Coronary artery (tissue), 2 donors: ENCODE measurements at regions not wholly inside any gene's neighbourhood (a gene's known extent, or its start where the extent isn't known, plus 50 kb on each side); places are given as distances from the start of the nearest gene placed in this dataset.

Experiments used
- DNase-seq: peaks from one replicate; pipeline ENCODE4 v3.0.0-alpha.2; 2017; ENCODE audit warnings: low spot score
- H3K27ac ChIP-seq, 2 donors: fragments of 200-600 bp; sonication (generic); one replicate each; pipeline ENCODE4 v1.5.1; 2016 to 2019
- H3K4me3 ChIP-seq: fragments of 200-600 bp; sonication (generic); 2 replicates; pipeline ENCODE4 v1.5.1; 2016; ENCODE audit warnings: mild to moderate bottlenecking, moderate library complexity
- TF ChIP-seq, protein P1 (sequence below): fragments of 200-600 bp; sonication (generic); IDR thresholded peaks from one replicate; pipeline ENCODE4 v1.5.1; 2019; ENCODE audit warnings: antibody characterized with exemption

- TF ChIP-seq, protein P1, sequence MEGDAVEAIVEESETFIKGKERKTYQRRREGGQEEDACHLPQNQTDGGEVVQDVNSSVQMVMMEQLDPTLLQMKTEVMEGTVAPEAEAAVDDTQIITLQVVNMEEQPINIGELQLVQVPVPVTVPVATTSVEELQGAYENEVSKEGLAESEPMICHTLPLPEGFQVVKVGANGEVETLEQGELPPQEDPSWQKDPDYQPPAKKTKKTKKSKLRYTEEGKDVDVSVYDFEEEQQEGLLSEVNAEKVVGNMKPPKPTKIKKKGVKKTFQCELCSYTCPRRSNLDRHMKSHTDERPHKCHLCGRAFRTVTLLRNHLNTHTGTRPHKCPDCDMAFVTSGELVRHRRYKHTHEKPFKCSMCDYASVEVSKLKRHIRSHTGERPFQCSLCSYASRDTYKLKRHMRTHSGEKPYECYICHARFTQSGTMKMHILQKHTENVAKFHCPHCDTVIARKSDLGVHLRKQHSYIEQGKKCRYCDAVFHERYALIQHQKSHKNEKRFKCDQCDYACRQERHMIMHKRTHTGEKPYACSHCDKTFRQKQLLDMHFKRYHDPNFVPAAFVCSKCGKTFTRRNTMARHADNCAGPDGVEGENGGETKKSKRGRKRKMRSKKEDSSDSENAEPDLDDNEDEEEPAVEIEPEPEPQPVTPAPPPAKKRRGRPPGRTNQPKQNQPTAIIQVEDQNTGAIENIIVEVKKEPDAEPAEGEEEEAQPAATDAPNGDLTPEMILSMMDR: no peak
- Histone ChIP-seq H3K4me3 (no peak overlapping the region), H3K27ac (no peak overlapping the region)
- DNase-seq: no peak
These were observed 63.7 kb upstream of the PSMD7 start for GRCh38 chr16:74232806-74233465.

DNA sequence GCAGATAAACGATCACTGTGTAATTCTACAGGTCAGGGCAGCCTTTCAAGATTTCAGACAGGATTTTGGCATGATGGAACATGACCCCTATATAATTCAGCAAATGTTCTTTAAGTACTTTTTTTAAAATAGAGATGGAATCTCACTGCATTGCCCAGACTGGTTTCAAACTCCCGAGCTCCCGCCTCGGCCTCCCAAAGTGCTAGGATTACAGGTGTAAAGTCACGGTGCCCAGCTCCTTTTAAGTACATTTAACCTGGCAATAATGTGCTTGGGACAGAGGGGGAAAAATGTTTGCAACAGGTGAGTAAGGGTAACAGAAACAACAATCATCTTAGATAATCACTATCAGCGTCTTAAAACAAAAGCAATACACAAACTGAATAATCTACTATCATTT is 66.5 kb upstream of the PSMD7 start:
- no peak for DNase-seq
- Histone ChIP-seq H3K4me3 (no peak overlapping the region), H3K27ac (no peak overlapping the region)
- TF ChIP-seq, protein P1: no peak

DNA sequence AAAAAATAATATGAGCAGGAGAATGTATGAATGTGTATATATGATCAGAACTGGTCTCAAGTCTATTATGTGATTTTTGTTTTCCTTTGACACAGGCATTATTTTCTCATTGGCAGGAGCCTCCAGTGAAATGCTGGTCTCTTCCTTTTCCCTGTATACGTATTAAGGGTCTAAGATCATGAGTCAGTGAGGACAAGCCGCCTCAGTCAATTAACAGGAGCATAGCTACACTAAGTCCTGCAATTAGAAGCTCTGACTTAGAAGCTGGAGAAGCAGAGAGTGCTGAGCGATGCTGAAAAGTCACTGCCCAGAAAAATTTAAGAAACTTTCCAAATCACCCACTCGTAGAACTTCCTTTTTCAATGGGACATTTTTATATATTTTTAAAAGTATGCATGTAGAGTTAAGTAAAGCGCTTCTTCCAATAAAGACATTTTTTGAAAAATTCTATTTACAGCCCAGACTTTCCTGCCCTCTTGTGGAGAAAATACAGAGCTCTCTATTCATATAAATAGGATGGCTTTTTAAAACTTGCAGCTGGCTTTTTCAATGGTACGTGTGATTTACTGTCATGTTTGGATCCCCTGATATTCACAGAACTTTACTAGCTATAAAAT is 70.2 kb upstream of the PSMD7 start:
- TF ChIP-seq, protein P1: no peak
- DNase-seq: no peak
- H3K27ac ChIP-seq: no peak overlapping the region
- H3K4me3 ChIP-seq: no peak overlapping the region

GRCh38 chr16:74224828-74225612 is 71.6 kb upstream of the PSMD7 start:
- TF ChIP-seq, protein P1: no peak
- DNase-seq: no peak
- H3K4me3 ChIP-seq: no peak overlapping the region

GRCh38 chr16:74221828-74222227 is 74.8 kb upstream of the PSMD7 start:
- Histone ChIP-seq H3K27ac (no peak overlapping the region), H3K4me3 (no peak overlapping the region)
- DNase-seq: no peak
- TF ChIP-seq, protein P1: no peak

More at GRCh38 chr16:74224828-74225612, 71.6 kb upstream of the PSMD7 start:
- H3K27ac ChIP-seq: no peak overlapping the region

DNA sequence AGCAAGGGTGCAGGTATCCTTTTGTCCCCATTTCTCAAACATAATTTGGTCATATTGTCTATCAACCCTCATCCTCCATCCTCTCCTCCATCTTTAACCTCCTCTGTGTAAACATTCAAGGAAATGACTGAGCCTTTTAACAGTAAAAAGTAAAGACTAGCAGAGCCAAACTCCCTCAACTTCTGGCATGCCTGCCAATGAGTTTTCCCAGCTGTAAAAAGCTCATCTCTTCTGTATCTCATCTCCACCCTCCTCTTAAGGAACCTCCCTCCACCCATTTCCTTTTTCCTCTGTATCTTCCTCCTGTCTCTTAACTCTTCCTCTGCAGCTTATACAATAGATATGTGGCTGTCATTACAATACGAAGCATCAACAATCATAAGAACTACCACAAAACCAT is 76.9 kb upstream of the PSMD7 start:
- Histone ChIP-seq H3K4me3 (no peak overlapping the region), H3K27ac (no peak overlapping the region)
- TF ChIP-seq, protein P1: no peak
- DNase-seq: no peak
